Fibroblast of pulmonary artery (primary cell): ENCODE measurements at regions not wholly inside any gene's neighbourhood (a gene's known extent, or its start where the extent isn't known, plus 50 kb on each side); places are given as distances from the start of the nearest gene placed in this dataset.
A peak's percentile ranks its signal among the peaks of the same experiment; 100 is the strongest.
"Not testable (repeated sequence)": the region's sequence is repeated elsewhere in the genome, so short reads cannot be mapped to it uniquely, and the experiment has no call there.

Experiments
- DNase-seq: peaks from one replicate; pipeline ENCODE4 v3.0.0-alpha.2; 2010; ENCODE audit warnings: low read depth
- H3K4me3 ChIP-seq: replicated peaks from 2 replicates; pipeline ENCODE4 v1.5.1; 2011; ENCODE audit warnings: low read depth, mild to moderate bottlenecking, control low read depth, low read length, moderate library complexity
- TF ChIP-seq, protein P1 (sequence below): IDR thresholded peaks from 2 replicates; pipeline ENCODE4 v1.5.1; 2011; ENCODE audit warnings: mild to moderate bottlenecking, control low read depth, low read length, inconsistent platforms; ENCODE audit errors: missing control alignments

DNA sequence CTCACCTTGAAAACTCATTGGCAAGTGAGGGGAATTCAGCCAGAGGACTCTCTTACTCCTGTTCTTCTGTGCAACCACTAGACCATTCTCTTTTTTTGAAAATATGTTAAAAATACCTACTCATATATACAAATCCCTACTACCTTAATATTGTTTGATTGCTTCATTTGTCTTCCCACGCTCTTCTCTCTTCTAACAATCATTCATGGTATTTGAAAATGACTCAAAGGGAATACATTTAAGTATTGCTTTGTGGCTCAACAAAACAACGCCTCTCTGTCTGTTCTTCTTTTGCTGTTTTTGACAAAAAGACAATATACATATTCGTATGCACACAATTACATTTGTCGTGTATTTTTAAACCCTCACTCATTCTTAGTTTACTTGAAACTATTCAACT lies 589.4 kb downstream of the ANKRD50 start:
- TF ChIP-seq, protein P1, sequence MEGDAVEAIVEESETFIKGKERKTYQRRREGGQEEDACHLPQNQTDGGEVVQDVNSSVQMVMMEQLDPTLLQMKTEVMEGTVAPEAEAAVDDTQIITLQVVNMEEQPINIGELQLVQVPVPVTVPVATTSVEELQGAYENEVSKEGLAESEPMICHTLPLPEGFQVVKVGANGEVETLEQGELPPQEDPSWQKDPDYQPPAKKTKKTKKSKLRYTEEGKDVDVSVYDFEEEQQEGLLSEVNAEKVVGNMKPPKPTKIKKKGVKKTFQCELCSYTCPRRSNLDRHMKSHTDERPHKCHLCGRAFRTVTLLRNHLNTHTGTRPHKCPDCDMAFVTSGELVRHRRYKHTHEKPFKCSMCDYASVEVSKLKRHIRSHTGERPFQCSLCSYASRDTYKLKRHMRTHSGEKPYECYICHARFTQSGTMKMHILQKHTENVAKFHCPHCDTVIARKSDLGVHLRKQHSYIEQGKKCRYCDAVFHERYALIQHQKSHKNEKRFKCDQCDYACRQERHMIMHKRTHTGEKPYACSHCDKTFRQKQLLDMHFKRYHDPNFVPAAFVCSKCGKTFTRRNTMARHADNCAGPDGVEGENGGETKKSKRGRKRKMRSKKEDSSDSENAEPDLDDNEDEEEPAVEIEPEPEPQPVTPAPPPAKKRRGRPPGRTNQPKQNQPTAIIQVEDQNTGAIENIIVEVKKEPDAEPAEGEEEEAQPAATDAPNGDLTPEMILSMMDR = no peak
- no peak overlapping the region for H3K4me3 ChIP-seq
- no peak for DNase-seq

DNA sequence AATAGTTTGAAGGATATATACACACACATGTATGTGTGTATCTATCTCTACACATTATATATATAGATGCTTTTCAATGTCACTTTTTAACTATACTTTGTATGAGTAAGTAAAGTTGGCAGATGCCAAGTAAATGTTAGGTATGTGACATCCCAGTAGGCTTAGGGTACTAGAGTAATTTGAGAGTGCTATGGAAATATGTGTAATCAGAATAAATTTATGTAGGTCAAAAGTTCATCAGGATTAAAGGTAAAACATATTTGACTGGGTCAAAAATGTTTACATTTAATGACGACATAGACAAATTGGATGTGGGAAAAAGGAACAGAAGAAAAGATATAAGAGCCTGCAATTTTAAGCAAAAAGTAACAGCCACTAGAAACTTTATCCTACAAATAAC lies 588.8 kb downstream of the ANKRD50 start:
- no peak for DNase-seq
- H3K4me3 ChIP-seq = no peak overlapping the region
- TF ChIP-seq, protein P1 = no peak

DNA sequence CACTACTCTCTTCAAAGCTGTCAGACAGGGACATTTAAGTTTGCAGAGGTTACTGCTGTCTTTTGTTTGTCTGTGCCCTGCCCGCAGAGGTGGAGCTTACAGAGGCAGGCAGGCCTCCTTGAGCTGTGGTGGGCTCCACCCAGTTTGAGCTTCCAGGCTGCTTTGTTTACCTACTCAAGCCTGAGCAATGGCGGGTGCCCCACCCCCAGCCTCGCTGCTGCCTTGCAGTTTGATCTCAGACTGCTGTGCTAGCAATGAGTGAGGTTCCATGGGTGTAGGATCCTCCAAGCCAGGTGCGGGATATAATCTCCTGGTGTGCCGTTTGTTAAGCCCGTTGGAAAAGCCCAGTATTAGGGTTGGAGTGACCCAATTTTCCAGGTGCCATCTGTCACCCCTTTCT lies 581.2 kb downstream of the ANKRD50 start:
- not testable (repeated sequence) for H3K4me3 ChIP-seq, DNase-seq

DNA sequence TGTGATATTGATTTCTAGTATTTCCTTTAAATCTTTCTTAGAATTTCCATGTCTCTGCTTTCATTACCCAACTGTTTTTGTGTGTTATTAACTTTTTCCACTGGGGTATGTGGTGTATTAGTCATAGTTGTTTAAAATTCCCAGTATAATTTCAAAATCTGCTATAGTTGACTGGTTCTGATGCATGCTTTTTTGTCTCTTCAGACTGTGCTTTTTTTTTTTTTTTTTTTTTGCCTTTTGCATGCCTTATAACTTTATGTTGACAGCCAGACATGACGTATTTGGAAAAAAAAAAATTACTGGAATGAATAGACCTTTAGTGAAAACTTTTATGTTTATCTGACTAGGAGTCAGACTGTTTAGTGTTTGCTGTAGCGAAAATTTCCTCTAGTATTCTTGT lies 580.4 kb downstream of the ANKRD50 start:
- no peak overlapping the region for H3K4me3 ChIP-seq
- DNase-seq = no peak
- TF ChIP-seq, protein P1 = no peak

DNA sequence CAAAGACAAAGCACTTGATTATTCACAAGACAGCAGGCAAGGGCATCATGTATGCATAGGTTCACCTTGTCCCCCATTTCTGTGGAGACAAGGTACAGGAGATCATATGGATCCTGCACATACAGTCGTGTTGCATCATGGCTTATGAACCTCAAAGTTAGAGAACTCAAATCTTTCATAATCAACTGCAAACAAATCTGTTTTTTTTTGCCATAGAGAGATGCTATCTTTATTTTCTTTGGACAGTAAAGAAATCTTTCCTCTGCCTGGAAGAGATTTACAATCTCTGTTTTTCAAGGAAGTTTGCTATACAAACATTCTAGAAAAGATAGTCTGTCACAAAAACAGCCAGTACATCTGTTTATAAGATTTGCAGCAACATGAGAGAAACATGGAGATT lies 578.8 kb downstream of the ANKRD50 start:
- no peak overlapping the region for H3K4me3 ChIP-seq
- no peak for DNase-seq
- TF ChIP-seq, protein P1 = no peak

DNA sequence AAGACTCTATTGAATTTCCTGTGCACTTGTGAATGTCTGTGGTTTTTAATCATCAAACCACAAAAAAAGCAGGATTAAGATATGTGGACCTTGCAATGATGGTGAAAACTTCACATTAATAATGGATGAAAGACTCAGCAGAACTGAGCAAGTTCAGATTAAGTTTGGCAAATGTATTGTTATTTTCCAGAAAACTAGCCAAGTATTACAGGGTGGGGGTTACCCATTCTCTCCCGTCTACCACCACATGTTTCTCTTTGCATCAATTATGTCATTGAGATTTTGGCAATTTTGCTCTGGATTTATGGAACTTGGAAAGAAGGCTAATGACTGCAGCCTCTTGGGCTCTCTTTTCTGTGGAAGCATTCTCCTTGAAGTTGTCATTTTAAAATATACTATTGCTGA lies 577.1 kb downstream of the ANKRD50 start:
- TF ChIP-seq, protein P1 = no peak
- H3K4me3 ChIP-seq = no peak overlapping the region
- peak; percentile 83 for DNase-seq

DNA sequence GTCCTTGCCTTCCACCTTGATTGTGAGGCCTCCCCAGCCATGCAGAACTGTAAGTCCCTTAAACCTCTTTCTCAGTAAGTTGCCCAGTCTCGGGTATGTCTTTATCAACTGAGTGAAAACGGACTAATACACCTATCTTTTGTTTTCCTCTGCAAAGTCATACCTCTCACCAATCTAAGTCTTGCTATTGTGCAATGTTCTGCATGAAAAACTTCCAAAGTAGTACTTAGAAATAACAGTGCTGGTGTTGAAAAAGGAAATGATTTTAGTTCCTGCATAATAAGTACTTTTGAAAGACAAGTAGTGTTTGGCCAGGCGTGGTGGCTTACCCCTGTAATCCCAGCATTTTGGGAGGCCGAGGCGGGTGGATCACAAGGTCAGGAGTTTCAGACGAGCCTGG lies 573.5 kb downstream of the ANKRD50 start:
- no peak overlapping the region for H3K4me3 ChIP-seq
- no peak for DNase-seq
- TF ChIP-seq, protein P1 = no peak

DNA sequence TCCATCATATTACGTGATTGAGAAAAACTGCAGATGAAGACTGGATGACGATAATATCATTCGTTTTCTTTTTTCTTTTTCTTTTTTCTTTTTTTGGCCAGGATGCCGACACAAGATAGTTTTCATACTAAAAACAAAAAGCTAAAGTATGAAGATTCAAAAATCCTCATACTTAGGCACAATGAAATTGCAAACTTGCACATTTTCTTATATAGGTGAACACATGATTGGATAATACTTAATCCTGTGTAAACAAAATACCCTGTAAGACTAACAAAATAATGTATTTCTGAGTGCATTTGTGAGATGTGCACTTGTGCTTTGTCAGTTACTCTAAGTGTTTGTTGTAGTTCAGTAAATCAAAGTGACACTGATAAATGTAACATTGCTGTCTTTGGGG lies 568.9 kb downstream of the ANKRD50 start:
- no peak for DNase-seq
- TF ChIP-seq, protein P1 = no peak
- no peak overlapping the region for H3K4me3 ChIP-seq
